ENCODE measurements at regions not wholly inside any gene's neighbourhood (a gene's known extent, or its start where the extent isn't known, plus 50 kb on each side); places are given as distances from the start of the nearest gene placed in this dataset.

GRCh38 chr1:216908126-216908525, 184.9 kb upstream of the ESRRG start:
- DNase-seq = no peak

- DNase-seq = no peak
These were observed 183.9 kb upstream of the ESRRG start for GRCh38 chr1:216907100-216907499.

DNA sequence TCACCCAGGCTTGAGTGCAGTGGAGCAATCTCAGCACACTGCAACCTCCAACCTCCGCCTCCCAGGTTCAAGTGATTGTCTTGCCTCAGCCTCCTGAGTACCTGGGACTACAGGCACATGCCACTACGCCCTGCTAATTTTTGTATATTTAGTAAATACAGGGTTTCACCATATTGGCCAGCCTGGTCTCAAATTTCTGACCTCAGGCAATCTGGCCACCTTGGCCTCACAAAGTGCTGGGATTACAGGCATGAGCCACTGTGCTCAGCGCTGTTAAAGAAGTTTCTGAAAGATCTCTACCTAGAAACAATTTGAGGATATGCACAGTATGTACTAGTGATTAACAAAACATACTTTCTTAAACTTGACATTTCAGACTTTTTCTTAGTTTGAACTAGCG, 182.6 kb upstream of the ESRRG start:
- DNase-seq = no peak

DNA sequence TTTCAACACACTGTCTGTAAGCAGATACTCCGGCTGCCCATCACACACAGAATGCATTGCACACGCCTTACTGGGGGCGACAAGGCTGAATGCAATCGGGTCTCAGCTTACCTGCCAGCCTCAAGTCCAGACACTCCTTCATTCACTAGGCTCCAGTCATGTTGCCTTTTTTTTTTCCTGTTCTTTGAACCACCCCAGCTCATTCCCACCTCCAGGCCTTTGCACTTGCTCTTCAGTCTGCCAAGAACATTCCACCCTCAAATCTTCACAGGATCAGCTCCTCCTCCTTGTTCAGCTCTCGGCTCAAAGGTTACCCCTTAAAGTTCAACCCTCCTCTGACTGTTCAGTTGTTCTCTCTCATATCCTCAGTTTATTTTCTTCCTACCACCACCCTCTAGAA, 181.9 kb upstream of the ESRRG start:
- DNase-seq = no peak

DNA sequence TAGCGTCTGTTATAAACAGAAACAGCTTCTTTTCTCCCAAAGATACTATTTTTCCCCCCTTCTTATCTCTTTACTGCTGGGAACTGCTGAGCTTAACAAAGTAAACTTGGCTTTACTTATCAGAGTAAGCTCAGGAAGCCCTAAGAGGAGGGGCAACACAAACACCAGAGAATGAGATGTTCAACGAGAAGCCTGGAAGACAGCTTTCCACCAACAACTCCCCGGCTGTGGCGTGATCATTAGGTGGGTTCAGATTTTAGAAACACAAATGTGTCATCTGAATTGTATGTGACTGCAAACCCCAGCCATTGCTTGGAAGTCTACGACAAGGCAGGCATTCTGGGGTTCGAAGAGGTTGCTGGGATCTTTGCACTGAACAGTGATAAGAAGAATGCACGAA, 181.2 kb upstream of the ESRRG start:
- DNase-seq = no peak

GRCh38 chr1:216903382-216903740, 180.1 kb upstream of the ESRRG start:
- DNase-seq = no peak

- DNase-seq = no peak
These were observed 179.6 kb upstream of the ESRRG start for GRCh38 chr1:216902669-216903381.

GRCh38 chr1:216900116-216900620, 176.9 kb upstream of the ESRRG start:
- no peak for DNase-seq

- no peak for DNase-seq
These were observed 175.6 kb upstream of the ESRRG start for GRCh38 chr1:216898801-216899200.

- DNase-seq = no peak
These were observed 172.9 kb upstream of the ESRRG start for GRCh38 chr1:216896146-216896545.

GRCh38 chr1:216894494-216894893, 171.3 kb upstream of the ESRRG start:
- DNase-seq = no peak

DNA sequence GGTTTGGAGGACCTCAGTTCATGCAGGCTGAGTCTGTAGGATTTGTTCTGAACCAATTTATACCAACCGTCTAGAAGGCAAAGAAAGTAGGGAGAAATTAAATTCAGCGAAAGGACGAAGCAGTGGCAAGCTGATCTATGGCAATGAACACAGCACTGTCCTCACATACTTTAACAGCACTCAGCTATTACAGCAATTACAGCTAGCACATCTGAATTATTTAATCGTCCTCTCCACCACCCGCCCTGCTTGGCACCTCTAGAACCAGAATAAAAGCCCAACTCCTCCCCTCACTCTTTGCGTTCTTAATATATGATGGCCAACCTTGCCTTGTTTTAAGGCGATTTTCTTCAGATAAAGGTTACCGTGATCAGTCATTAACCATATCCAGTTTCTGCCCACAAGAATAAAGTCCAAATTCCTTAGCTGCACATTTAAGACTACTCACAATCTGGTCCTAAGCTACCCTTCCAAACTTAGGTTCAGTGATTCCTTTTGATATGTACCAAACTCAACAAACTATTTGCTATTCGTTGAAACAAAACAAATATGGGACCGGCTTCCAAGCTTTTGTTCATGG, 169.4 kb upstream of the ESRRG start:
- no peak for DNase-seq

GRCh38 chr1:216890871-216891270, 167.6 kb upstream of the ESRRG start:
- no peak for DNase-seq

- DNase-seq = no peak
These were observed 165.5 kb upstream of the ESRRG start for GRCh38 chr1:216888731-216889130.

GRCh38 chr1:216887032-216887431, 163.8 kb upstream of the ESRRG start:
- no peak for DNase-seq

- no peak for DNase-seq
These were observed 161.5 kb upstream of the ESRRG start for GRCh38 chr1:216884614-216885229.

GRCh38 chr1:216883518-216883917, 160.3 kb upstream of the ESRRG start:
- DNase-seq = no peak

DNA sequence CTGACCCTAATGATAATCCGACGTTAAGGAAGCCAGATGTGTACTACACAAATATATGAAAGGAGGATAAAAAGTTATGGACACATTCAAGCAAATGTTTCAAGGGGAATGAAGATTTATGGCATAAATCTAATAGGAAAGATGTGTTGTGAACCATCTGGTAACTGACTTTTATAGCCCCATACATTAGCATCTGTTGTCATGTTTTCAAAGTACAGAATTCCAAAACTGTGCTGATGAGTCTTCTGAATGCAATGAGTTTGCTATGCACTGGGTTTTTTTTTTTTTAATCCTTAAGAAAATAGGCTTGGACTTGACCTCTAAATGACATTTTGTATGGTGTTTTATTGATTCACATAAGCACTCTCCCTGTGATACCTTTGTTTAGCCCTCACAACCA, 158.5 kb upstream of the ESRRG start:
- DNase-seq = no peak

DNA sequence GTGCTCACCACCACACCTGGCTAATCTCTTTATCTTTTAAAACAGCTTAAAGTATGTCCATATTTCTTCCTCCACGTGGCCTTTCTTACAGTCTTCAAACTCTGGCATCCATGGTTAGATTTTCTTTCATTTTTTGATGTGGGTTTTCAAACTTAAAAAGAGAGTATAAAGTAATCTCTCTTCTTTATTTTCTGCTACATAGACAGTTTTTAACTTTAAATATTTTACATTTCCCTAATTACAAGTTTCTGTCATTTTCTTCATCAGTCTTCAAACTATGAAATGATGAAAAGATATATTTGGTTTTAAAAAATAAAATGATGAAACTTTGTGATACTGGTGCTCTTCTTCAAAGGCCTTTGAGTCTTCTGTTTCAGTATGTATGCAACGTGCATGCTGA, 143.5 kb upstream of the ESRRG start:
- no peak for DNase-seq

GRCh38 chr1:216855810-216856209, 132.6 kb upstream of the ESRRG start:
- no peak for DNase-seq

DNA sequence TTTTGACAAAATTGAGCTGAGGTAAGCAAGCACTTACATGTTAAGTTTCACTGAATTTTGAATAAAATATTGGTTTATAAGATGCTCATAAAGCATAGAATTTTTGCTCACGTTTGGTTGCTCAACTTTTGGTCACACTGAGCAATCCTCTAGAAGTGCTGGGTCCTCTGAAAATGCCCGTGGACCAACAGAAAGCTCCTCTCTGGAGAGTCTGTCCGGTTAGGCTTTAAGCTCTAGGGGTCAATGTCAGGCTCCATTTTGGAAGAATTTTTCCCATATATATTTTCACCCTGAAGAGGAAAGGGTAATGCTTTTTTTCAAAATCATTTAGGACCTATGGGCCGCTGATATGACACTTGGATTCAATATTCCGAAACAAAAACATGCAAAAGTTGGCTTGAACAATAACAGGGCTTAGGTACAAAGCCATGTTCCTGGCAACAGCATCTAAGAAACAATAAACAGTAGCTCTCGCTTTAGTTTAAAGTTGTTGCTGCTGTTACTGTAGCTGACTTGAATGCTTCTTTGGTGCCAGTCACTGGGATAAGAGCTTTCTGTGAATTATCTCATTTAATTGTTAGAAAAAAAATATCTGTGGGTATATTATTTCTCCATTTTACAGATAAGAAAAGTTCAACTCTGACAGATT, 131.7 kb upstream of the ESRRG start:
- no peak for DNase-seq

- no peak for DNase-seq
These were observed 127.8 kb upstream of the ESRRG start for GRCh38 chr1:216851073-216851472.

DNA sequence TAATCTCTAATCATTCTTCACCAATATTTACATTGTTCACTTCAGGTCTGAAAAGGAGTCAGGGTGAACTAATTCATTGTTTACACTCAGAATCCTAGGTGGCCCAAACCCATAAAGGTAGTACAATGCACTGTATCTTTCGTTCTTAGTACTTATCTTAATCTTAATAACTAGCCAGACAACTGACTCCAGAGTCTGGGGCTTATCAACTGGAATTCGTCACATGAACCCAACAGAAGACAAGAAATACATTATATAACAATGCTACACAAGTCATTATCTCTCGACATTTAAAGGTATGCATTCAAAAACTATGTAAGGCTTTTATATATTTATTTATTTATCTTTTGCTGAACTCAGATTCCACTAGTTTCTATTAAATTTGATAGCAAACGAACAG, 125.9 kb upstream of the ESRRG start:
- no peak for DNase-seq

Measured in NCI-H1417 treated with DMSO at 0.1 percent for 48 hours (cell line).